Hepatocyte (in vitro differentiated cells): ENCODE measurements at regions not wholly inside any gene's neighbourhood (a gene's known extent, or its start where the extent isn't known, plus 50 kb on each side); places are given as distances from the start of the nearest gene placed in this dataset.

Experiments
- DNase-seq: peaks from one replicate; pipeline ENCODE4 v3.0.0-alpha.2; 2016; ENCODE audit warnings: low spot score
- H2AFZ ChIP-seq: fragments of 200-600 bp; sonication (generic); 2 replicates; pipeline ENCODE4 v1.6.0; 2016; ENCODE audit warnings: antibody characterized with exemption, mild to moderate bottlenecking
- H3K27ac ChIP-seq: fragments of 200-600 bp; sonication (generic); 2 replicates; pipeline ENCODE4 v1.5.1; 2016; ENCODE audit warnings: mild to moderate bottlenecking
- H3K27me3 ChIP-seq: fragments of 200-600 bp; sonication (generic); 2 replicates; pipeline ENCODE4 v1.6.1; 2016
- H3K36me3 ChIP-seq: fragments of 200-600 bp; sonication (generic); replicated peaks from 2 replicates; pipeline ENCODE4 v1.5.1; 2016; ENCODE audit warnings: low read depth; ENCODE audit not compliant: insufficient read depth
- H3K4me1 ChIP-seq: fragments of 200-600 bp; sonication (generic); 2 replicates; pipeline ENCODE4 v1.5.1; 2016; ENCODE audit warnings: mild to moderate bottlenecking, moderate library complexity; ENCODE audit not compliant: insufficient read depth
- H3K4me2 ChIP-seq: fragments of 200-600 bp; sonication (generic); 2 replicates; pipeline ENCODE4 v1.6.0; 2016
- H3K4me3 ChIP-seq: fragments of 200-600 bp; sonication (generic); 2 replicates; pipeline ENCODE4 v1.5.1; 2016; ENCODE audit warnings: mild to moderate bottlenecking
- H3K79me2 ChIP-seq: fragments of 200-600 bp; sonication (generic); 2 replicates; pipeline ENCODE4 v1.6.0; 2017; ENCODE audit warnings: mild to moderate bottlenecking
- H3K9me2 ChIP-seq: fragments of 200-600 bp; sonication (generic); replicated peaks from 2 replicates; pipeline ENCODE4 v1.6.0; 2017; ENCODE audit warnings: mild to moderate bottlenecking; ENCODE audit not compliant: insufficient read depth
- H3K9me3 ChIP-seq: fragments of 200-600 bp; sonication (generic); 2 replicates; pipeline ENCODE4 v1.5.1; 2016; ENCODE audit warnings: low read depth, mild to moderate bottlenecking
- H4K20me1 ChIP-seq: fragments of 200-600 bp; sonication (generic); 2 replicates; pipeline ENCODE4 v1.6.0; 2016; ENCODE audit warnings: mild to moderate bottlenecking; ENCODE audit not compliant: insufficient read depth, poor library complexity, severe bottlenecking
- EZH2 ChIP-seq: fragments of 200-600 bp; sonication (generic); IDR thresholded peaks from 2 replicates; pipeline ENCODE4 v1.6.1; 2016; ENCODE audit warnings: antibody characterized with exemption, mild to moderate bottlenecking, borderline replicate concordance
- EZH2phosphoT487 ChIP-seq: fragments of 200-600 bp; sonication (generic); IDR thresholded peaks from one replicate; pipeline ENCODE4 v1.6.1; 2018; ENCODE audit warnings: antibody characterized with exemption, mild to moderate bottlenecking, low read depth, moderate library complexity; ENCODE audit not compliant: unreplicated experiment, severe bottlenecking
- WGBS: methylation state at CpG from one replicate; pipeline ENCODE4 v1.1.6; 2016; ENCODE audit warnings: low lambda C conversion rate; ENCODE audit errors: missing lambda C conversion rate; 5-methylcytosine and 5-hydroxymethylcytosine counted together
- TF ChIP-seq, protein P1 (sequence below): fragments of 200-600 bp; sonication (generic); IDR thresholded peaks from 2 replicates; pipeline ENCODE4 v1.5.1; 2016; ENCODE audit warnings: antibody characterized with exemption, mild to moderate bottlenecking; ENCODE audit not compliant: poor library complexity

DNA sequence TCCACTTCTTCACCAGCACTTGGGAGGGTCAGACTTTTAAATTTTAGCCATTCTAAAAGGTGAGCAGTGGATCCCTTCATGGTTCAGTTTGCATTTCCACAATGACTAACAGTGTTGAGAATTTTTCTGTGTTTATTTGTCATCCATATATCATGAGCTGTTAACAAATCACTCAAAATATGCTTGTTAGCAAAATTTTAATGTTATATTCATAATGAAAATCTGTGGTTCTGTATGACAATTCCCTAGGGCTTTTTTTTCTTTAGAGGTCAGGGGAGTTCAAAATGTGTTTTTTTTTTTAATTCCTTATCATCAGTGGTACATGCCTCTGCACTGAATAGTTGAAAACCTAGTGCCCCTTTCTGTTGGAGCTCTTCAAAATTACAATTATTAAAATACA lies 682.2 kb upstream of the ADGRL2 start:
- TF ChIP-seq, protein P1, sequence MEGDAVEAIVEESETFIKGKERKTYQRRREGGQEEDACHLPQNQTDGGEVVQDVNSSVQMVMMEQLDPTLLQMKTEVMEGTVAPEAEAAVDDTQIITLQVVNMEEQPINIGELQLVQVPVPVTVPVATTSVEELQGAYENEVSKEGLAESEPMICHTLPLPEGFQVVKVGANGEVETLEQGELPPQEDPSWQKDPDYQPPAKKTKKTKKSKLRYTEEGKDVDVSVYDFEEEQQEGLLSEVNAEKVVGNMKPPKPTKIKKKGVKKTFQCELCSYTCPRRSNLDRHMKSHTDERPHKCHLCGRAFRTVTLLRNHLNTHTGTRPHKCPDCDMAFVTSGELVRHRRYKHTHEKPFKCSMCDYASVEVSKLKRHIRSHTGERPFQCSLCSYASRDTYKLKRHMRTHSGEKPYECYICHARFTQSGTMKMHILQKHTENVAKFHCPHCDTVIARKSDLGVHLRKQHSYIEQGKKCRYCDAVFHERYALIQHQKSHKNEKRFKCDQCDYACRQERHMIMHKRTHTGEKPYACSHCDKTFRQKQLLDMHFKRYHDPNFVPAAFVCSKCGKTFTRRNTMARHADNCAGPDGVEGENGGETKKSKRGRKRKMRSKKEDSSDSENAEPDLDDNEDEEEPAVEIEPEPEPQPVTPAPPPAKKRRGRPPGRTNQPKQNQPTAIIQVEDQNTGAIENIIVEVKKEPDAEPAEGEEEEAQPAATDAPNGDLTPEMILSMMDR: no peak
- TF ChIP-seq EZH2: no peak
- no peak for TF ChIP-seq EZH2phosphoT487
- H3K9me3 ChIP-seq: no peaks in the 10 kb centered on the region

DNA sequence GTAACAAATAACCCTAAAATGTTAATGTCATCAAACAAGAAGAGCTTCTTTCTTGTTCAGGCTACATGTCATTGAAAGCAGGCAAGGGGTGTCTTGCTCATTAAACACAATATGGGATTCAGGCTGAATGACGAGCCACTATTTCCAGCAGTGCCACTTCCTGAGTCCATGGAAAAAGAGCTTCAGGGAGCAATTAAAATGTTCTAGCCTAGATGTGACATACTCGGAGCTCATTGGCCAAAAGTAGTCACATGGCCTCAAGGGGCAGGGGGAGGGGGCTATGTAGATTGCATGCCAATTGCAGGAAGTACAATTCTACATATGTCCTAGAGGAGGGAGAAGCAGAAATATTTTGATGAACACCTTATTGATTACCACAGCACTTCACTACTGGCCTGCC lies 685.3 kb upstream of the ADGRL2 start:
- WGBS: 95% methylated on average over 2 of the region's 2 CpGs
- H3K79me2 ChIP-seq: no peaks in the 10 kb centered on the region
- no peaks in the 10 kb centered on the region for H3K27me3 ChIP-seq
- no peak overlapping the region for H3K27ac ChIP-seq
- H3K9me3 ChIP-seq: no peaks in the 10 kb centered on the region
- H3K4me2 ChIP-seq: no peak overlapping the region
- H3K4me1 ChIP-seq: no peaks in the 10 kb centered on the region
- no peaks in the 10 kb centered on the region for H3K9me2 ChIP-seq
- no peak for DNase-seq
- no peak overlapping the region for H3K4me3 ChIP-seq
- H2AFZ ChIP-seq: no peak overlapping the region
- TF ChIP-seq EZH2phosphoT487 (no peak), EZH2 (no peak)
- TF ChIP-seq, protein P1: no peak
- H4K20me1 ChIP-seq: no peaks in the 10 kb centered on the region
- no peaks in the 10 kb centered on the region for H3K36me3 ChIP-seq

More for the DNA sequence above, 682.2 kb upstream of the ADGRL2 start:
- H3K9me2 ChIP-seq: no peaks in the 10 kb centered on the region
- H3K4me2 ChIP-seq: no peak overlapping the region
- no peaks in the 10 kb centered on the region for H4K20me1 ChIP-seq
- no peaks in the 10 kb centered on the region for H3K79me2 ChIP-seq
- H3K27me3 ChIP-seq: no peaks in the 10 kb centered on the region
- no peak overlapping the region for H3K4me3 ChIP-seq
- no peak overlapping the region for H3K27ac ChIP-seq
- H3K4me1 ChIP-seq: no peaks in the 10 kb centered on the region
- H2AFZ ChIP-seq: no peak overlapping the region
- no peaks in the 10 kb centered on the region for H3K36me3 ChIP-seq
- DNase-seq: no peak

- Histone ChIP-seq H3K9me3 (no peaks in the 10 kb centered on the region), H2AFZ (no peak overlapping the region), H3K36me3 (no peaks in the 10 kb centered on the region), H3K4me1 (no peaks in the 10 kb centered on the region), H3K27ac (no peak overlapping the region), H3K4me3 (no peak overlapping the region), H3K4me2 (no peak overlapping the region), H3K79me2 (no peaks in the 10 kb centered on the region), H3K27me3 (no peaks in the 10 kb centered on the region), H3K9me2 (no peaks in the 10 kb centered on the region), H4K20me1 (no peaks in the 10 kb centered on the region)
- TF ChIP-seq EZH2phosphoT487 (no peak), EZH2 (no peak)
- TF ChIP-seq, protein P1: no peak
- 82% methylated on average over 5 of the region's 5 CpGs for WGBS
- DNase-seq: no peak
These were observed 686.5 kb upstream of the ADGRL2 start for GRCh38 chr1:81114191-81114590.

GRCh38 chr1:81113688-81114087 lies 687.0 kb upstream of the ADGRL2 start:
- H3K4me1 ChIP-seq: no peaks in the 10 kb centered on the region
- no peak for DNase-seq
- H3K4me2 ChIP-seq: no peak overlapping the region
- no peaks in the 10 kb centered on the region for H3K9me2 ChIP-seq
- H3K9me3 ChIP-seq: no peaks in the 10 kb centered on the region
- no peaks in the 10 kb centered on the region for H3K36me3 ChIP-seq
- TF ChIP-seq EZH2 (no peak), EZH2phosphoT487 (no peak)
- TF ChIP-seq, protein P1: no peak
- H3K4me3 ChIP-seq: no peak overlapping the region
- no peaks in the 10 kb centered on the region for H4K20me1 ChIP-seq
- no peak overlapping the region for H2AFZ ChIP-seq
- no peaks in the 10 kb centered on the region for H3K27me3 ChIP-seq
- H3K79me2 ChIP-seq: no peaks in the 10 kb centered on the region
- H3K27ac ChIP-seq: no peak overlapping the region
